Heart left ventricle (tissue), 16 donors: ENCODE measurements at regions not wholly inside any gene's neighbourhood (a gene's known extent, or its start where the extent isn't known, plus 50 kb on each side); places are given as distances from the start of the nearest gene placed in this dataset.

Experiments used
- ATAC-seq, 4 donors: fragments of 200-7000 bp; cut with Tn5 transposase; one replicate each; pipeline ENCODE4 v1.9.1; 2020 to 2022; ENCODE audit warnings: moderate library complexity in 4 of 4, mild to moderate bottlenecking in 3 of 4, moderate number of reproducible peaks in 1 of 4
- DNase-seq, 5 donors: peaks; one replicate each; pipeline ENCODE4 v3.0.0-alpha.2; 2020
- H3K27ac ChIP-seq, 12 donors: fragments of 200-600 bp; sonication (generic) in 4 of 12; one replicate each; pipeline versions ENCODE4 v1.5.0 to v1.8.0; 2016 to 2022; ENCODE audit warnings: mild to moderate bottlenecking in 2 of 12
- H3K27me3 ChIP-seq, 9 donors: fragments of 200-600 bp; sonication (generic) in 2 of 9; one replicate each; pipeline versions ENCODE4 v1.5.1 to v1.8.0; 2016 to 2022; ENCODE audit warnings: mild to moderate bottlenecking in 3 of 9
- H3K36me3 ChIP-seq, 9 donors: fragments of 200-600 bp; sonication (generic) in 2 of 9; one replicate each; pipeline versions ENCODE4 v1.5.0 to v1.8.0; 2018 to 2022; ENCODE audit warnings: mild to moderate bottlenecking in 2 of 9
- H3K4me1 ChIP-seq, 12 donors: fragments of 200-600 bp; sonication (generic) in 4 of 12; one replicate each; pipeline versions ENCODE4 v1.5.0 to v1.8.0; 2016 to 2022; ENCODE audit warnings: mild to moderate bottlenecking in 3 of 12
- H3K4me3 ChIP-seq, 12 donors: fragments of 200-600 bp; sonication (generic) in 4 of 12; one replicate each; pipeline versions ENCODE4 v1.5.0 to v1.8.0; 2017 to 2022; ENCODE audit warnings: mild to moderate bottlenecking in 9 of 12, moderate library complexity in 4 of 12
- H3K9me3 ChIP-seq, 12 donors: fragments of 200-600 bp; sonication (generic) in 4 of 12; one replicate each; pipeline versions ENCODE4 v1.5.0 to v1.8.0; 2016 to 2022; ENCODE audit warnings: mild to moderate bottlenecking in 1 of 12
- POLR2A ChIP-seq, 2 donors: fragments of 450-650 bp; IDR thresholded peaks; one replicate each; pipeline ENCODE4 v1.6.1; 2017; ENCODE audit warnings: antibody characterized with exemption in 2 of 2, mild to moderate bottlenecking in 2 of 2, moderate library complexity in 2 of 2
- WGBS, 4 donors: extraction: QIAGEN DNeasy Blood & Tissue Kit in 2 of 4; methylation state at CpG; one replicate each; pipeline versions ENCODE4 v1.1.5 to v1.1.7; 2013 to 2018; 5-methylcytosine and 5-hydroxymethylcytosine counted together
- intact Hi-C, 10 donors: fragments of 100-400 bp; cut with DNase I; formaldehyde crosslinking; loops; one replicate each; pipeline versions ENCODE4 v1.11.1 to v1.14.2; 2022
- TF ChIP-seq, protein P1 (sequence below), 12 donors: fragments of 200-600 bp; sonication (generic) in 4 of 12; IDR thresholded peaks; one replicate each; pipeline versions ENCODE4 v1.5.0 to v1.8.0; 2018 to 2022; ENCODE audit warnings: antibody characterized with exemption in 12 of 12, mild to moderate bottlenecking in 5 of 12
- donor health status: ischemic (EF 13 %, LVEDD 7.1; RV severe dilation, severe dysfunction).
- donor health status: healthy with polysubstance abuse.
- donor health status: DM: no; HTN: yes; CAD: no.
- donor health status: DM: no; HTN: no; CAD: no.
- donor health status: ischemic (EF 25% LVEDD 6.9; RV normal size, moderate dysfunction).
- donor health status: ischemic (EF 25% LVEDD 5.7; RV mildly dilated, moderate dysfunction).
- donor health status: healthy.
- donor health status: DM: yes; HTN: yes; CAD: no.
- donor health status: ischemic (EF 35%, LVEDD 5.7; RV mildly dilated, moderate dysfunction).
- donor health status: nonischemic (EF 11% LVEDD 7.7; RV severe dilation, severe dysfunction).
- donor health status: DM: yes; HTN: yes; CAD: no.
- donor health status: PGD.
- donor health status: ischemic (EF 29% LVEDD 5.4; RV normal size, mild dysfunction).
- donor health status: nonischemic (EF 23%, LVEDD 6.1; RV moderate dilation, normal function).

DNA sequence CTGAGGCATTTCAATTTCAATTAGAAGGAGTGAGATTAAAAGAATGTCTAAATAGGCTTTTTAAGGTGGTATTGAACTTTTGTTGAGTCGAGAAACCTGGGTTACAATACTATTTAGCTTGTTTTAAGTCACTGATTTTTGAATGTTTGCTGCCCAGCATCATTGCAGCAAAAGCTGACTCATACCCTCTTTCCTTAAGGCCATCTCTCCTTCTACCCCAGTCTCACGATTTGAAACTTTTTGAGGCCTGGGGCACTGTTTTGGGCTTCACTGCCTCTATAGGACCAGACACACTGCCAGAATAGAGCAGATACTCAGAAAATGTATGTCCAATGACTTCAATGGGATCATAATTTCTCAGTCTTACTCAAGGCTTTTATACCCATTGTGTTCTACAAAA is 319.6 kb upstream of the TGFBR2 start:
- H3K4me3 ChIP-seq: no peak overlapping the region
- TF ChIP-seq, protein P1, sequence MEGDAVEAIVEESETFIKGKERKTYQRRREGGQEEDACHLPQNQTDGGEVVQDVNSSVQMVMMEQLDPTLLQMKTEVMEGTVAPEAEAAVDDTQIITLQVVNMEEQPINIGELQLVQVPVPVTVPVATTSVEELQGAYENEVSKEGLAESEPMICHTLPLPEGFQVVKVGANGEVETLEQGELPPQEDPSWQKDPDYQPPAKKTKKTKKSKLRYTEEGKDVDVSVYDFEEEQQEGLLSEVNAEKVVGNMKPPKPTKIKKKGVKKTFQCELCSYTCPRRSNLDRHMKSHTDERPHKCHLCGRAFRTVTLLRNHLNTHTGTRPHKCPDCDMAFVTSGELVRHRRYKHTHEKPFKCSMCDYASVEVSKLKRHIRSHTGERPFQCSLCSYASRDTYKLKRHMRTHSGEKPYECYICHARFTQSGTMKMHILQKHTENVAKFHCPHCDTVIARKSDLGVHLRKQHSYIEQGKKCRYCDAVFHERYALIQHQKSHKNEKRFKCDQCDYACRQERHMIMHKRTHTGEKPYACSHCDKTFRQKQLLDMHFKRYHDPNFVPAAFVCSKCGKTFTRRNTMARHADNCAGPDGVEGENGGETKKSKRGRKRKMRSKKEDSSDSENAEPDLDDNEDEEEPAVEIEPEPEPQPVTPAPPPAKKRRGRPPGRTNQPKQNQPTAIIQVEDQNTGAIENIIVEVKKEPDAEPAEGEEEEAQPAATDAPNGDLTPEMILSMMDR (IDR thresholded peaks at IDR 0.05): no peak
- TF ChIP-seq POLR2A (IDR thresholded peaks at IDR 0.05): no peak
- no peaks in the 10 kb centered on the region for H3K9me3 ChIP-seq
- H3K27ac ChIP-seq: peak overlapping the region in 10 of 12 donors; percentile 2 to 81 (median 56)
- no peaks in the 10 kb centered on the region for H3K36me3 ChIP-seq
- peaks cover 0 to 62% (median 23%) of the 10 kb centered on the region in 12 donors for H3K4me1 ChIP-seq
- H3K27me3 ChIP-seq: no peaks in the 10 kb centered on the region
- intact Hi-C loops: loop anchor here in 5 of 10 donors (5.0 kb wide), 3 partner anchors 55 to 335 kb away; no protein-coding TSS in a partner anchor
- WGBS, 4 donors: 95 to 100% (median 96%) methylated on average over 2 of the region's 2 CpGs
- no peak for ATAC-seq
- DNase-seq: no peak

DNA sequence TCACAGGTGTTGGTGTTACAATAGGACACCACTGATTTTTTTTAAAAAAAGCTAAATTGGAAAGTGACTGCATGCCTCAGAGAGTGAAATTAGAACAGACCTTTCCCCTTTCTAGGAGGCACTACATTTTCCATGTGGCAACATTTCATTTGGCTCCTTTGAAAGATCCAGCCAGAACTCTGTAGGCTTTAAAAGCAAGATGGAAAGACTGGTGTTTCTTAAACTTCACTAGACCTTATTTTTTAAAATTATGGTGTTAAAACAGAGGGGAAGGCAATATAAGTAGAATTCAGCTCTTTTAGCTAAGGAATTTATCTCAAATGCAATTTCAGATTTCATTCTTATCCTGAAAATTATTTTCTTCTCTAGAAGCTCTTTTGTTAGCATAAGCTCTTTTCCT is 317.6 kb upstream of the TGFBR2 start:
- no peak for ATAC-seq
- Histone ChIP-seq H3K4me1 (peaks cover 0 to 61% (median 24%) of the 10 kb centered on the region in 12 donors), H3K36me3 (no peaks in the 10 kb centered on the region), H3K27ac (peak overlapping the region in 4 of 12 donors; percentile 16 to 66 (median 29)), H3K27me3 (no peaks in the 10 kb centered on the region), H3K4me3 (no peak overlapping the region), H3K9me3 (no peaks in the 10 kb centered on the region)
- intact Hi-C loops: loop anchor here in 5 of 10 donors (5.0 kb wide), 3 partner anchors 53 to 333 kb away; no protein-coding TSS in a partner anchor
- TF ChIP-seq POLR2A (IDR thresholded peaks at IDR 0.05): no peak
- TF ChIP-seq, protein P1 (IDR thresholded peaks at IDR 0.05): no peak
- no peak for DNase-seq

DNA sequence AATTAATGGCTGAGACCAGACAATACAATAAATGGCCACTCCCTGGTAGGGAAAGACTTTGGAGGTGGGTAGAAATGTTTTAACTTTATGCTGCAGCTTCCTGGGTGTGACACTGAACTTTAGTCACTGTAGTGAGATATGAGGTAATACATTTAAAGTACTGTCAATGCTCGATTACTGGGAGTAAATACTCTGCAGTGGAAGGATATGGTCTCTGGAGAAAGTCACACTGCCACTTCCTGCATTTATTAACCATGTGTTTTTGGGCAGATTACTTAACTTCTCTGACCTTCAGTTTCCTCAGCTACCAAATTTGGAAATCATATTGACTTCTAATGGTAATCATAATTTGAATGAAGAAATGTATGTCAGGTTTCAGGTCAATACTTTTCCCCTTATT is 317.1 kb upstream of the TGFBR2 start:
- TF ChIP-seq, protein P1 (IDR thresholded peaks at IDR 0.05): no peak
- no peak for TF ChIP-seq POLR2A (IDR thresholded peaks at IDR 0.05)
- 24 to 46% (median 34%) methylated on average over 1 of the region's 1 CpG for WGBS, 4 donors
- no peaks in the 10 kb centered on the region for H3K36me3 ChIP-seq
- H3K27me3 ChIP-seq: no peaks in the 10 kb centered on the region
- ATAC-seq: peak in 3 of 4 donors; percentile 37 to 51 (median 45)
- no peak overlapping the region for H3K4me3 ChIP-seq
- DNase-seq: no peak
- peaks cover 0 to 61% (median 25%) of the 10 kb centered on the region in 12 donors for H3K4me1 ChIP-seq
- no peaks in the 10 kb centered on the region for H3K9me3 ChIP-seq
- peak overlapping the region in 5 of 12 donors; percentile 10 to 66 (median 20) for H3K27ac ChIP-seq
- intact Hi-C loops: loop anchor here in 5 of 10 donors (5.0 kb wide), 3 partner anchors 53 to 333 kb away; no protein-coding TSS in a partner anchor

DNA sequence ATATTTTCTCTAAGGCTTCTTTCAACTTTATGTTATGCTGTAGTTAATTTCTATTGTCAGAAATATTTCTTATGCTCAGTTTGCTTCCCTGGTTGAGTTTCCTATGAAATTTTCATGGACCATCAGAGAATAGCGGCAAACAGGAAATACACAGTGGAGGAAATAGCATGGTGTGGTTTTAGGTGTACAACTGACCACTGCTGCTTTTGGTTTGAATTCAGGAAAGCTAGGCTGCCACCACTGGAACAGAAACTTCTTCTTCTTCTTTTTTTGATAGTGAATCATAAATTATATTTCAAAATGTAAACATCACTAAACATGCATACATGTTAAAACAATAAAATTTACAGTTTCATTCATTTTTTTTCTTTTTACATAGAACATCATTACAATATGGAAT is 316.6 kb upstream of the TGFBR2 start:
- Histone ChIP-seq H3K4me3 (no peak overlapping the region), H3K36me3 (no peaks in the 10 kb centered on the region), H3K9me3 (no peaks in the 10 kb centered on the region), H3K4me1 (peaks cover 0 to 59% (median 27%) of the 10 kb centered on the region in 12 donors), H3K27me3 (no peaks in the 10 kb centered on the region), H3K27ac (peak overlapping the region in 3 of 12 donors; percentile 8 to 66 (median 10))
- TF ChIP-seq, protein P1 (IDR thresholded peaks at IDR 0.05): no peak
- no peak for TF ChIP-seq POLR2A (IDR thresholded peaks at IDR 0.05)
- intact Hi-C loops: loop anchor here in 5 of 10 donors (5.0 kb wide), 3 partner anchors 53 to 333 kb away; no protein-coding TSS in a partner anchor
- DNase-seq: no peak
- 63 to 75% (median 68%) methylated on average over 1 of the region's 1 CpG for WGBS, 4 donors
- no peak for ATAC-seq
